DMS79 (cell line): ENCODE measurements at regions not wholly inside any gene's neighbourhood (a gene's known extent, or its start where the extent isn't known, plus 50 kb on each side); places are given as distances from the start of the nearest gene placed in this dataset.
"Not testable (repeated sequence)": the region's sequence is repeated elsewhere in the genome, so short reads cannot be mapped to it uniquely, and the experiment has no call there.

Experiments
- DNase-seq: peaks from one replicate; lab custom pipeline; 2025; lab: John Stamatoyannopoulos, UW

DNA sequence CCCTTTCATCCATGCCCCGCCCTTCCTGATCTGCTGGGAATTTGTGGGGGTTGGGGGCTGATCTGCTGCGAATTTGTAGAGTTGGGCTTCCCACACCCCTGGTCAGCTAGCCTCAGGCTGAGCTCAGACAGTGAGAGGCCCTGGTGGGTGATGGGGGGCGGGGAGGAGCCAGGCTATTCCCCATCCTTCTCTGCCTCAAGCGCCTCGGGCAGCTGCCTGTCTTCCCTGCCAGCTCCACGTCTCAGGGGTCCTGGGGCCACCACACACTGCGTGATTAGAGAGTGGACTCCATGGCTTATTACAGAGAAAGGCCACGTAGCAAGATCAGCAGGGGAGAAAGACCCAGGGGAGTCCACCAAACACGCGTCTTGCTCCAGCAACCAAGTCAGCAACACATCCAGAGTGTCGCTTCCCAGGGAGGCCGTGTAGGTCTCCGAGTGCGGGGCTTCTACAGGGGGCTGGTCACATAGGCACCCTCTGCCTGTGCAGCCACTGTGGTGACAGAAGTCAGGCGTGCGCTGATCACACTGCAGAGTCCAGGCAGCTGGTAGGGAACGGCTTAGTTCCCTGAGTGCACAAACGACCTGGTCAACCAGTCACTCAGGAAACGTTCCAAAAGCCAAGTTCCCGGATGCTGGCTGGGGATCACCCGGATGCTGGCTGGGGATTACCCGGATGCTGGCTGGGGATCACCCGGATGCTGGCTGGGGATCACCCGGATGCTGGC is 254.4 kb upstream of the SFSWAP start:
- no peak for DNase-seq

DNA sequence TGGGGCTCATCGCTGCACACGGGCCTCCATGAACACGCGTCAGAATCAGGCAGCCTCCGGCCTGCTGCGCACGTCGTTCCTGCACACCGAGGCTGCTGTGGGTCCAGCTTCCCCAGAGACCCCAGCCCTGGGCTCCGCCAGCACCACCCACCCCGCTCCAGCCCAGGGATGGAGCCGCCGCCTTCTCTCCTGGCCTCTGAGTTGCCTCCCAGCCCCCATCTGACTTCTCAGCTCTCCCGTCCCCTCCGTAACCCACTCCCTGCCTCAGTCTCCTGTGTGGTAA is 253.9 kb upstream of the SFSWAP start:
- DNase-seq, result no peak

DNA sequence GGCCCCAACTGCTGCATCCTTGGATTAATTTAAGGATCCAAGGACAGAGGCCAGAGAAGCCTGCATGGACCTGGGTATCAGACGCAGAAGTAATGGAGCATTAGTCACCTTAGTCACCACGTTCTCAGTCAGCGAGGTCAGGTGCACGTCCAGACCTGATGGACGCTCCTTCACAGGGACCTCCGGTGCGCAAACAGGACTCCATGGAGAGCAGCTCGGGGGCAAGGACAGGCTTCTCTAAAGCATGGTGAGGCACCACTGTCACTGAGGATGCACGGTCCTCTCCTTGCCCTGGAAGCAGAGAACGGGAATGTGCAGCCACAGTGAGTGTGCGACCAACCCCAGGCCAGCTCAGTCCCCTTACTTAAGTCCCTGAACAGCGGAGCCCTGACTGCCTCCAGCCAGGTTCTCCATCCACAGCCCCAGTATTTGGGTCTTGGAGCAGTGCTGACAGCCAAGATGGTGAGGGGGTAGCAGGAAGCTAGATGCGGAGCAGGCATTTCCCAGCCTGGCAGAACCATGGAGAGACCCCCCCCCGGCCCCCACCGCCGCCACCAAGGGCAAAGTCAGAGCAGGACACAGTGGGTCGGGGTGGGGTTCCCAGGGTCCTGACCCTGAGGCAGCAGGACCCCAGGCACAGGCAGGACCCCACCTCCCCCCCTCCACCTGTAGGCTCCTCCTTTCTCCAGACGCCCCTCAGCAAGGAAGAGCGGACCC is 253.4 kb upstream of the SFSWAP start:
- no peak for DNase-seq

DNA sequence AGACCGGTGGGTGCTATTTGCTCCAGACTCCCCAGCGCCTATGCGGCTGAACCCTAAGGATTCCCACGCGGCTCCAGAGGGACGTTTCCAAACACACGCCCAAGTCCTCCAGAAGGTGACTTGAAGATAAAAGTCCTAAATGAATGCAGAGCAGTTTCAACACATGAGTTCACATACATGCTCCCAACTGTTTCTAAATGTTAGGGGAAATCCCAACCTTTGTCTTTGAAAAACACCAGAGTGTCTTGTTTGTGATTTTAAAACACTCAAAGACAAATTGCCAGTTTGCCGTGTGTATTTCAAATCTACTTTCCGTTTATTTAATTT is 252.9 kb upstream of the SFSWAP start:
- DNase-seq, result no peak

DNA sequence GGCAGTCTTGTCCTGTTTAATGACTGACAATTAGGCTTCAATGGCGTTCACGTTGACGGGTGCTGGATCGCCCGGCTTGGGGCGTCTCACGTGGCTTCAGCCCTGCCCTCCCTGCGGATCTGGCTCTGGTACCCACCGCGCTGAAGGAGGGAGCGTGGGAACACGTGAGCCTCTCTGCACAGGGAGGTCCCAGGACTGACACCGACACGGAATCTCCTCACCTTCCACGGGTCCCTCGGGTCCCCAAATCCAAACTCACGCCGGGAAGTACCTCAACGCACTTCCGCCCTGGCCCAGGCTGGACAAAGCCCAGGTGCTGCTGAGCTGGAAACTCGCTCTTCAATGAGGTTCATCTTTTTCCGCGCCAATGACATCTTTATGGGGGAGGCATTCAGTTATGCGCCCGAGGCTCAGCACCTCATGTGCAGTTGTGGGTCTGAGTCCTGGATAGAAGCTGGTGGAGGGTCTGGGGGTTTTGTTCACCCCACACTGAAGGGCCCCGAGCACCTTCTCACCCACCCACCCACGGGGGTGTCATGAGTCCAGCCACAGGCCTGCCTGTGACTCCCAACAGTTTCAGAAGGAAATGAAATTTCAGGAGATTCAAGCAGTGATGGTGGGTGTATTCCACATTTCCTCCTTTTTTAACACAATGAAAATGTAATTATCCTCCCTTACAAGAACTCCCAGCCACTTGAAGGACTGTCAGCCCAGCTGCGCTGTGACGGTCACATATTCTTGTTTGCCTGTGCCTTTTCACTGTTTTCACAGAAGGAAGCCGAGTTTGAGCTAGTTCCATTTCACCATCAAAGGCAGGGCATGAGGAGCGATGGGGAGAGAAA is 251.7 kb upstream of the SFSWAP start:
- DNase-seq, result no peak

DNA sequence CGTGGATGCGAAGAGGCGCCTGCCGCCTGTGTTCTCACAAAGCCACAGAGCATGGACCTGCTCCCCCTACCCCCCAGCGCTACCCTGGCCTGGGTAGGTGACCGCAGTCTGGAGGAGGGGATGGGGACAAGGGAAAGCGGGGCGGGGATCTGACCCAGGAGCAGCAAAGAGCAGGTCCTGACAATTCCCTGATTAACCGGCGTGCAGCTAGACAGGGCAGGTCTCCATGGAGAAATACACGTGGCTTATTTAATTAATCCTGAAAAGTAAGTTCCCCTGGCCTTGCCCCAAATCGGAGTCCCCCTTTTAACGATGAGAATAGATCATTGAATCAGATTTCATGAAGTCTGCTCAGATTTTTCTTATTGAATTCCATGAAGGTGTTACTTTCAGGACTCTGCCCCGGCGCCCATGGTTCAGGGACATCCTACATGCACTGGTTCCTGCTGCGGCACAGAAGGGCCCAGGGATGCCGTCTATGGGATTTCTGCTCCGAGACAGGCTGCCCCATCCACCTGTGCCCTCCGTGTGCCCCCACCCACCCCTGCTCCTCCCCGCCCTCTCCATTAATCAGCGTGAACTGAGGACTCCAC is 251.0 kb upstream of the SFSWAP start:
- no peak for DNase-seq

DNA sequence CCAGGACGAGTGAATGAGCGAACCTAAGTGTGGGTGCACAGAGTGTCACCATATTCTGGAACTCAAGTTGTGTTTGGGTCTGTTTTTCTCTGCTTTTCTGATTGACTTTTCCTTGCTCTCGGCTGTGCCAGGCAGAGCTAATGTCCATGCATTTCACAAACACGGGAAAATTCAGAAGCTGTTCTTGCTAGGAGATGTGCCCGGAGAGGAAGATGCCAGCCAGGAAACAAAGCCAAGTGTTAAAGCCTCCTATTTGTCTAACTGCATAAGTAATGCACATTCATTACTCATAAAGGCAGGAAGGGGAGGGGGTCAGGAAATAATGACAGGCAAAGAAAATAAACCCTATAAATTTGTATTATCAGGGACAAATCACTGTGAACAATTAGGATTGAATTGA is 250.4 kb upstream of the SFSWAP start:
- no peak for DNase-seq

DNA sequence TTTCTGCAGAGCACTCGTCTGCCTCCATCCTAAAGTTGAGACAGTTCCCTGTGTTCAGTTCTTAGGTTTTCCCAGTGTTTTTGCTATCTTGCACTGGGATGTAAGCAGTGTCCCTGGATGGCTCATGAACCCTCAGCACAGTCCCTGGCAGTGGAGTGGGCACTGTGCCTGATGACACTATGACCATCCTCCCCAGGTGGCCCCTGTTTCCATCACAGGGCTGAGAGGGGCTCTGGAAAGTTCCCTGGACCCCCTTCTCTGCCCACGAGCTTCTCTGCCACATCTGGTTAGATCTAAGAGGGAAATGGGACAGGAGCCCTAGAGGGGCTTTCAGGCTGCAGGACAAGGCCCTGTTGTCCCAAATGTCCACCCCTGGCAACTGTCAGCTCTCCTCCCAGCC is 249.8 kb upstream of the SFSWAP start:
- DNase-seq, result no peak

DNA sequence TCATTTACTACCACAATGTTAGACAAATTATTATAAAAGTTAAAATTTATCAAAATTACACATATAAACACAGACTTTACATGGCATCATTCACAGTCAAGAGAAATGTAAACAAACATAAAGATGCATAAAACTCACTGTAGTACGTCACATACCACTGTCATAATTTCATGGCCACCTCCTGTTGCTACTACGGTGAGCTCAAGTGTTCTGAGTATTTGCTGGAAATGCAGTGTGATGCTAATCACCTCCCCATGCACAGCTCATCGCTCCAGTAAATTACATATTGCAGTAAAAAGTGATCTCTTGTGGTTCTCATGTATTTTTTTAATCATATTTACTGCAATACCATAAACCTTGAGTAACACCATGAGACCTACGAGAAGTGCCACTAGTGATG is 247.7 kb upstream of the SFSWAP start:
- DNase-seq, result no peak

DNA sequence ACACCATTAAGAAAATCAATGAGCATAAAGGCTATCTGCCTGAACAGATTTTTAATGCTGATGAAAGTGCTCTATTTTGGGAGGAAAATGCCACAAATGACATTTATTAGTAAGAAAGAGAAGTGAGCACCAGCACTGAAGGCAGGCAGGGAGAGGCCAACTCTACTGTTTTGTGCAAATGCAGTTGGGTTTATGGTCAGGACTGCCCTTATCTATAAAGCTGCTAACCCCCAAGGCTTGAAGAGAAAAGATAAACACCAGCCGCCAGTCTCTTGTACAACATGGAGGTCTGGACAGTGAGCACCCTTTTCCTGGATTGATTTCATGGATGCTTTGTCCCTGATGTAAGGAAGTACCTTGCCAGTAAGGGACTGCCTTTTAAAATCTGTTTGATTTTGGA is 246.8 kb upstream of the SFSWAP start:
- no peak for DNase-seq

DNA sequence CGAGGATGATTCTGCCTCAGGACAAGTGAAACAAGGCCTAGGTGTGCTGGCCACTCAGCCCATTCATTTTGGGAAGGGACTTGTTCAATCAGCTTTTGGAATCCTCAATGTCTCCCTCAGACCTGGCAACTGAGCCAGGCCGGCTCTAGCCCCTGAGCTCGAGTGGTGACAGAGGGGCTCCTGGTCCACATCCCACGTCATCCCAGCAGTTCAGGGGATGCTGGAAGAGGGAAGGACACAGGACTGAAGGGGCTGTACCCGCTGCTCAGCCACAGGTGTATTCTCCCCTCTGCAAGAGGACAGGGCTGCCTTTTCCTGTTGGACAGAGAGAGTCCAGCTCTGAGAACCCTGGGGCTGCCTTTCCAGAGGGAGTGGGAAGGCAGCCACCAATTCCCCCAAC is 244.6 kb upstream of the SFSWAP start:
- no peak for DNase-seq

DNA sequence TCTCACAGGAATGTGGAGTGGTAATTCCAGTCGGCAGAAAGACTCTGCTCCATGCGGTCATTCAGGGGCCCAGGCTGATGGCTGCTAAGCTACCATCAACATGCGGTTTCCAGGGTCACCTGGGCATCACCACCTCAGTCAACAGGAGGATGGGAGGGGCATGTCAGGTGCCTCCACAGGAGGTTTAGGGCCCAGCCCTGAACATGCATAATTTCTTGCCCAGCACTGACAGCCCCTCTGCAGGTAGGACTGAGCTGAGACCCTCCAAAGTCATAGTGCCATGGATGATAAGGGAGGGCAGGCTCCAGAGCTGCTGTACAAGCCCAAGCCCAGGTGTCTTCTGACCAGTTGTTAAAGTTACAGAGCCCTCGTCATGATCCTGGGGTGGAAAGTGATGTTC is 244.0 kb upstream of the SFSWAP start:
- no peak for DNase-seq

DNA sequence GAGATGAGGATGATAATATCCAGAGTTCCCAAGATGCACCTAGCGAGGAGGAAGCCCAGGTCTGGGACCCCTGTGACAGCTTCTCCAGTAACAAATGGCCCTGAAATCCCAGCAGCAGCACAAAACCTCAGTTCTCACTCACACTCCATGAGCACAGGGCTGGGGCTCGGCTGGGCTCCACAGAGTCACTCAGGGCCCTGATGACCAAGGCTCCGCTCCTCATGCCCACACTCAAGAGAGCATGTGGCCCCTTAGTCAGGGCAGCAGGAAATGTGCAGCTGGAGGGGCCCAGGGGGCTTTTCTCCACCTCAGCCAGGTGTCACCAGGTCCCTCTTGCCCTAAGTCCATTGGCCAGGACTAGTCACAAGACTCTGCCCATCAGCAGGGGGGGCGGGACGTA is 242.7 kb upstream of the SFSWAP start:
- DNase-seq, result no peak

DNA sequence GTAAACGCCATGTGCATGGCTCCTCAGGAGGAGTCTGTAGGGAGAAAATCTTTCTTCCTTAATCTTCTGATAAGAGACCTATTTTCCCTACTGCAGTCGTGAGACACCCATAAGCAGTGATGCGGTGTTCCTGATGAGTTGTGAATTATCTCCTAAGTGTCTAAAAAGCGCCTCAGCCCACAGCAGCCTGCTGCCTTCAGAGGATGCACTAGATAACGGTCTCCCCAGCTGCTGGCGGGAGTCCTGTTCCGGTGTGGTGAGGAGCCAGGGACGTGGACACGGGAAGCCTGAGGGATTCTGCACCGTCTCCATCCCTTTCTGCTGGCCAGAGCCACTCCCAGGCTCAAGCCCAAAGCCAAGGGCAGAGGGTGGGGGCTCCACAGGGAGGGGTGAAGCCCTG is 240.9 kb upstream of the SFSWAP start:
- not testable (repeated sequence) for DNase-seq

DNA sequence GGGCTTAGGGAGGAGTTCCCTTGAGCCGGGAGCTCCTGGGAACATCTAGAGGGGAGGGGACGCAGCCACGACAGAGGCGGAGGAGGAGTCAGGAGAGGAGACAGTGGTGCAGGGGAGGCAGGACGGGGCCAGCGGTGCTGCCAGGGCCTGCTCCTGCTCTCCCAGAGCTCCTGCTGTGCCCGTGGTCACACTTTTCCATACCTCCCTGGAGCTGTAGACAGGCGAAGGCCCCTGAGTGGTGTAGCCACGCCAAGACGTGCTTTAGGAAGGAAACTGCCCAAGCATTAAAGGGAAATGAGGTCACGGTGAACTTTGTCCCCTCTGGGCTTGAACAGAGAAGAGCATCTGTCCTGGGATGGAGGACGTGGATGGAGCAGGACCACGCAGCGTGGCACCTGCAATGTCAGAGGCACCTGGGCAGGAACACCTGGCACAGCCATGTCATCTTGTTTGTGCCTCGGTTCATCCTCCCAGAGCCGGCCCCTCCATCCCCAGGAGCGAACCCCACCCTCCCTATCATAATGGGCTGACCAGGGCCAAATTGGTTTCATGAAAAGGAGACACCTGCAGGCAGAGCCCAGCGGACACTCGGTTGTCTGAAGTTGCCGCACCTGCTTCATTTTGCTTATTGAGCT is 239.5 kb upstream of the SFSWAP start:
- DNase-seq, result no peak

DNA sequence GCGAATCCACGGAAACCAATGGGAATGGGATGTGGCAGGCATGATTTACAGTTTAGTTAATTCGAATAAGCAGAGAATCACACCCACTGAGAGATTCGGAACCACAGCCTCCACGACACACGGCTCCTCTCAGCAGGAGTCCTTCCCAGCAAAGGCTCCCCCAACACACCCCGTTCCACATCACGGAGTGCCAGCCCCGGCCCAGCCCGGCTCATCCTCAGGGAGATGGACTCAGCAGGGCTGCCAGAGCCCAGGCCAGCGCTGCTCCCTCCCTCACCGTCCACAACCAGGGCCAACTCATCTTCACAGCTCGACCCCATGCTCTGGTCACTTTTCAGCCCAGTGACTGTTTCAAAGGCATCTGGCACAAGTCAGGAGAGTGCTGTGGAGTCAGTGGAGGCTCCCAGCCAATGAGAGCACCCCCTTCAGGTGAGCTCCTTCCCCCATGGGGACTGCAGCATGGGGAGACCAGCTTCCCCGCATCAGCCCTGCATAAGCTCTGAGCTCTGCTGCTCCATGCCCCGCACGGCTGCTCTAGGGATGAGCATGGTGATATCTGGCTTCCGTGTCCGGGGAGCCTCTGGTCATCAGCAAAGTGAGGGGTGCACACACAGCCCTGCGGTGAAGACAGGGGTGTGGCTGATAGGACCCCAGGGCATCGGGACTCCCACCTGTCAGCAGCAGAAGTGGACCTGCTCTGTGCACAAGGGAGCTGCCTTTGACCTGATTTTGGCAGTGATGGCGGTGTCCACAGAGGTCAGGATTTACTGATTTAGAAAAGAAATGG is 238.8 kb upstream of the SFSWAP start:
- no peak for DNase-seq

DNA sequence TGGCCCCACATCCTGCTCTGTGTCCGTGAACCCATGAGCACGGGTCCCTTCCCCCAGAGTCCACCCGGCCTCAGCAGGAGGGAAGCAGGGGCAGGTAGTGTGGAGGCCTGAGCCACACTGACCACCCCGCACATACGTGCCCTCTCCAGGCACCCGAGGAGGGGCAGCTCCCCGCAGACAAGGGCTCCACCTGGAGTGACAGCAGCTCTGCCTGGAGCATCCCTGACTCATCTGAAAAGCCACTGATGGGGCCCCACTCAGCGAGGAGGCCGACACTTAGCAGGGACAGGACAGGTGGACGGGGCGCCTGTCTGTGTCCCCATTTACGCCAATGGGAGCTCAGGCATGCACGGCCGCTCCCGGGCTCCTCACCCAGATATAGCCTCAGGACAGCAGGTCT is 237.6 kb upstream of the SFSWAP start:
- no peak for DNase-seq

DNA sequence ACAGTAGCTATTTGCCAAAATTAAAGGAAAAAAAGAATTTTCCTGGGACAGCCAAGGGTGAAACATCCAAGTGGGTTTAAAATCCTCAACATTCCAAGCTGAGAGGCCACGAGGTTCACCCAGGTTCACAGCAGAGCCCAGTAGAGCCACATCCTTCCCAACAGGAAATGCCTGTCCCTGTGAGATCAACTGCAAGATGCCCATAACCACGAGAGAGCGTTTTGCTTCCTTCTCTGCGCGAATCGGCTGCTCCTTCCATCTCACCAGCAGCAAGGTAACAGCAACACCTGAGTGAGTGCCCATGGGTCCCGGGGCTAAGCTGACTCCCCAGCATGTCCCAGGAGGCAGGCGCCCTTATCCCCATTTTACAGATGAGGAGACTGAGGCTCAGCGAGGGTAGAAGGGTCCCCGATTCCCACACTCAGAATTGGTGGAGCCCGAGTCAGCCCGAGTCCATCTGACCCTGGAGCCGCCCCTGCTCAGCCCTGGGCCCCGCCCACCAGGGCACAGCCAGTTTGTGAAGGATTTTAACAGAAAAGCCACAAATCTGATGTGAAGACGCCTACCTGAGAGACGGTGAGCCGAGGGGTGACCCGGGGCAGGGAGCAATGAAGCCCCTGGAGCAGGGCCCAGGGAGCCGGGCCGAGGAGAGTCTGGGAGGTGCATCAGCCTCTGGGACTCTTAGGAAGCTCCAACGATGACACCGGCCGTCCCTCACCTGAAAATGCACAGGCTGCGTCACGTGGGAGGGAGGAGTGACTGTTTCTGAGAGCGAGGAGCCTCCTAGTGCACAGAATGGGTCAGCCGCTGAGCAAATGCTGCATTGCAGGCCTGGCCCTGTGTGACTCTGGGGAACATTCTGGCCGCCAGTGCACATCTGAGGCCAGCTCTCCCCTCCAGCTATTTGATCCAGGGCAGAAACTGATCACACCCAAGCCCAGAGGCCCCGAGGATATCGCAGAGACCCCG is 236.9 kb upstream of the SFSWAP start:
- DNase-seq, result no peak

DNA sequence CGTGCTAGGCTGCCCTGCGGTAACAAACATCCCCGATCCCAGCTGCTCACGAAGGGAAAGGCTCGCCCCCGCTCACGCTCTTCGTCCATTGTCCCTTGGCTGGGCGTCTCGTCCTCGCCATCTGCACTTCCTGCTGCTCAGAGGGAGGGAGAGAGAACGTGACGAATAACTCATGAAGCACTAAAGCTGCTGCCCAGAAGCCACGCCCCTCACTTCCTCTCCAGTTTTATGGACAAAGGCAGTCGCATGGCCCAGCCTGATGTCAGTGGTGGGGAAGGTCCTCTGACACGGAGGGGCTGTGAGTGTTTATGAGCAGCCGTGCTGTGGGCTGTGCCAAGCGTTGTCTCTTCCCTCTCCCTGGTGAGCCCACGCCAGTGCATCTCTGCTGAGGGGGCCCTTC is 235.9 kb upstream of the SFSWAP start:
- not testable (repeated sequence) for DNase-seq

DNA sequence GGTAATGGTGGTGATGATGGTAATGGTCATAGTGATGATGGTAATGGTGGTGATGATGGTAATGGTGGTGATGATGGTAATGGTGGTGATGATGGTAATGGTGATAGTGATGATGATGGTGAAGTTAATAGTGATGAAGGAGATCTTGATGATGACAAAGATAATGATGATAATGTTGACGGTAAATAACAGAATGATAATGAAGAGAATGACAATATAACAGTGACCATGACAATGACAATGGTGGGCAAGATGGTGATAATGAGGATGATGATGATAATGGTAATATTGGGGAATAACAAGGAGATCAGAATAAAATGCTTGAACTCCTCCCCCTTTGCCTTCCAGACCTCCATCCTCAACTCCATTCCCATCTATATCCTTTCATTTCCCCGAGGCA is 233.3 kb upstream of the SFSWAP start:
- no peak for DNase-seq

DNA sequence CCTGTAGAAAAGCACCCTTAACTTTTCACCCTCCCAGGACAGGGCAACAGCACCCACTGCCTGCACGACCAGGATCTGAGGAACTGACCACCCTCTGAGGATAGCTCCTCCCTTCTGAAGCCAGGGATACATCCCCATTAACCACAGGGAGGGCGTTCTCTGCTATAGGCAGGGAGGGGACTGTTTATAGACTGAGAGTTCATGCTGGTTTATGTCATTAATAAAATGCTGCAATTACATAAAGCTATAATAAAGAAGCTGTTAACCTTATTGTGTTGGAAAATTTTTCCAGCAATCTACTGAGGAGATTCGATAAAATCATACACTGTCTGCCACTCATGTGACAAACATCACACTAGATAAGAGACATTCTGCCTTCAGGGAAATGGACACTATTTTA is 232.4 kb upstream of the SFSWAP start:
- no peak for DNase-seq
